Inferior parietal cortex (tissue), 1 donor: ENCODE measurements at regions not wholly inside any gene's neighbourhood (a gene's known extent, or its start where the extent isn't known, plus 50 kb on each side); places are given as distances from the start of the nearest gene placed in this dataset.
"Not testable (repeated sequence)": the region's sequence is repeated elsewhere in the genome, so short reads cannot be mapped to it uniquely, and the experiment has no call there.

Experiments used
- DNase-seq: peaks from one replicate; pipeline ENCODE4 v3.0.0-alpha.2; 2016; ENCODE audit errors: extremely low spot score

GRCh38 chr21:17388226-17388625, 124.6 kb upstream of the CXADR start:
- no peak for DNase-seq

GRCh38 chr21:17389311-17389710, 123.5 kb upstream of the CXADR start:
- no peak for DNase-seq

DNA sequence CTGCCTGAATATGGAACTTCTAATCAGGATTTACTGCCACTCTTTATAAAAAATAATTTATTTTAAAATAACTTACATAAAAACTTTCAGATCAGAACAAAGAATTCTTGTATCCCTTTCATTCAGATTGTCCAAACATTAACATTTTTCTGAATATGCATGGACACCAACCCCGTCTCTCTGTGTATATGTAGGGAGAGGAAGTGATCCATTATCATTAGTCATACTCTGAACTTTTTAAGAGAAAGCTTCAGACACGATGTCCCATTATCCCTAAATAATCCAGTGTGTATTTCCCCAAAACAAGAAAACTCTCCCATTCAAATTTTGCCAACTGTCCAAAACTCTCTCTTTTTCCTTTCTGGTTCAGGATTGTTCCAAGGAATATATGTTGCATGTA, 122.3 kb upstream of the CXADR start:
- DNase-seq, result no peak

DNA sequence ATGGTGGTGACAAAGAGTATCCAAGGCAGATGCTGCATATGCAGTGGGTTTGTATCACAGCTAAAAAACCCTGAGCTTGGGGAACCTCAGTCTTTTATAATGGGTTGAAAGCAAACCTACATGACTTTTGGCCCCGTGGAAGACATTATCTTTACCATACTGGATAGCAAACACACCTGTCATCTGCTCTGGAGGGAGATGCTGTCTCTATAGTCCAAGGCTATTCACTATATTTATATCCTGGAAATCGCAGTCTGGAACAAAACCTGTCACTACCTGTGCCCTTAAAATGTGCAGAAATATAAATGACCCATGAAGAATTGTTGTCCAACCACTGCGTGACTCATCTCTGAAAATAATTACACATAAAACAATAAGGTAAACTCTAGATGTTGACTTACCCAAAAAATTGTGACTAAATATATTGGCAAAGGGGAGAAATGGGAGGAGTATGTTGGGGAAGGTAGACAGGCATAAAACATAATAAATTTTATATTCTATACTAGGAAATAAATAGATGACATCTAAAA, 121.0 kb upstream of the CXADR start:
- no peak for DNase-seq

GRCh38 chr21:17393413-17393812, 119.4 kb upstream of the CXADR start:
- DNase-seq, result no peak

DNA sequence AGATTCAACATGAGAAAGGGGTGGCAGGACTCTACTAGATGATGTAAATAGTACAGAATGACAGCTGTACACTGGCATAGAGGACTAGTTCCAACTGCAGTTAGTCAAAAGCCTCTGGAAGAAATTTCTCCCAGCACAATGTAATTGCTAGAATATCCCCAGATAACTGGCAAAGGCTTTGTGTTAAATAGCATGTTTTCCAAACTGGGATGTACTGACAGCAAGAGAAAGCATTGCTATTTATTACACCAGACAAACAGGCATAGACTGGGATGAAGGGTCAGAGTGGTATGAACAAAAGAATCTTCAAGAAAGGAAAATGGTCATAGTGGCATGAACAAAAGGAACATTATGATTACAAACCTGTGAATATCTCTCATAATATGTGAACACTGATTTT, 115.9 kb upstream of the CXADR start:
- DNase-seq, result no peak

DNA sequence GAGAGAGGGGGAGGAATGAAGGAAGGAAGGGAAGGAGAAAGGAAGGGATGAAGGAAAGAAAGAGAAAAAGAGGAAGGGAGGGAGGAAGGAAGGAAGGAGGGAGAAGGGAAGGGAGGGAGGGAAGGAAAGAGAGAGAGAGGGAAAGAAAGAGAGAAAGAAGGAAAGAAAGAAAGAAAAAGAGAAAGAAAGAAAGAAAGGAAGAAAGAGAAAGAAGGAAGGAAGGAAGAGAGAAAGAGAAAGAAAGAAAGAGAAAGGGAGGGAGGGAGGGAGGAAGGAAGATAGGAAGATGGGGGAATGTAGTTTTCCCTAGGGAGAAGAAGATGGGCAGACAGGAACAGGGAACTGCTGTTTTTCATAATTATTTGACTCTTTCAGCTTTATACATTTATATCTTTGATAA, 115.1 kb upstream of the CXADR start:
- DNase-seq, result no peak

GRCh38 chr21:17398954-17399353, 113.9 kb upstream of the CXADR start:
- not testable (repeated sequence) for DNase-seq

- DNase-seq, result no peak
Measured at GRCh38 chr21:17402937-17403336, 109.9 kb upstream of the CXADR start.

DNA sequence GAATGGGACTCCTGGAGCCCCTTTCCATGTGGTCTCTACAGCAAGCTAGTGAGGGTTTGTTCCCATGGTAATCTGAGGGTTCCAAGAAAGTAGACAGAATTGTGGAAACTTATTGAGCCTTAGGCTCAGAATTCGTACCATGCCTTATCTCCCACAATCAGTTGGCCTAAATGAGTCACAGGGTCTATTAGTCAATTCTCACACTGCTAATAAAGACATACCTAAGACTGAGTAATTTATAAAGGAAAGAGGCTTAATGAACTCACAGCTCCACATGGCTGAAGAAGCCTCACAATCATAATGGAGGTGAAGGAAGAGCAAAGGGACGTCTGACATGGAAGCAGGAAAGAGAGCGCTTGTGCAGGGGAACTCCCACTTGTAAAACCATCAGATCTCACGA, 106.6 kb upstream of the CXADR start:
- DNase-seq, result no peak

- no peak for DNase-seq
Measured at GRCh38 chr21:17414766-17415165, 98.1 kb upstream of the CXADR start.

DNA sequence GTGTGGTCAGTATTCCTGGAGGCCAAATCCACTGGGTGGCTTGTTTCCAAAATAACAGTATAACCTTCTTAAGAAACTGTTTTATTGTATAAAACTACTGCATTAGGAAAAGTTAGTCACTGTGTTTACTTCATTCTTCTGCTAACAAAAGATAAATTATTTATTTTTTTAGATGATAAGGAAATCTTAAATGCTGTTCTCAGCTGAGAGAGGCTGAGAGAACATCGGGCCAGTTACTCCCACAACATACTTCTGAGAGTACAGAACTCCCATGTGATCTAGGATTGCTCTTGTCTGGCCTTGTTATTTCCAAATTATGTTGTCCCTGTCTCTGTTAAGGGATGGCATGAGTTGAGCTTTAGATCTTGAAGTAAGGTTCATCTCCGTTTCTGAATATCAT, 96.7 kb upstream of the CXADR start:
- no peak for DNase-seq

DNA sequence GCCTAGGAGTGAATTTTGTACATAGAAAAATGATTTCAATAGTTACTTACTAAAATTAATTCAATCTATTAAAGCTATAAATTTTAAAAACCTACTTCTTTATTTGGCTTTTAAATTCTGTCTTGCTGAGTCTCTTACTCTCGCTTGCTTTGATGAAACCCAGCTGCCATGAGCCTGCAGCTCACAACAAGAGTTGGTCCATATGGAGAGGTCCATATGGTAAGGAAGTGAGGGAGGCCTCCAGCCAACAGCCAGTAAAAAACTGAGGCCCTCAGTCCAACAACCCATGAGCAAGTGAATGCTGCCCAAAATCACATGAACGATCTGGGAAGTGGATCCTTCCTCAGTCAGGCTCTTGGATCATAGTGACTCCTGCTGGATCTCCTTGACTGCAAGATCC, 89.9 kb upstream of the CXADR start:
- DNase-seq, result no peak

GRCh38 chr21:17427157-17427556, 85.7 kb upstream of the CXADR start:
- DNase-seq, result peak; percentile 79

DNA sequence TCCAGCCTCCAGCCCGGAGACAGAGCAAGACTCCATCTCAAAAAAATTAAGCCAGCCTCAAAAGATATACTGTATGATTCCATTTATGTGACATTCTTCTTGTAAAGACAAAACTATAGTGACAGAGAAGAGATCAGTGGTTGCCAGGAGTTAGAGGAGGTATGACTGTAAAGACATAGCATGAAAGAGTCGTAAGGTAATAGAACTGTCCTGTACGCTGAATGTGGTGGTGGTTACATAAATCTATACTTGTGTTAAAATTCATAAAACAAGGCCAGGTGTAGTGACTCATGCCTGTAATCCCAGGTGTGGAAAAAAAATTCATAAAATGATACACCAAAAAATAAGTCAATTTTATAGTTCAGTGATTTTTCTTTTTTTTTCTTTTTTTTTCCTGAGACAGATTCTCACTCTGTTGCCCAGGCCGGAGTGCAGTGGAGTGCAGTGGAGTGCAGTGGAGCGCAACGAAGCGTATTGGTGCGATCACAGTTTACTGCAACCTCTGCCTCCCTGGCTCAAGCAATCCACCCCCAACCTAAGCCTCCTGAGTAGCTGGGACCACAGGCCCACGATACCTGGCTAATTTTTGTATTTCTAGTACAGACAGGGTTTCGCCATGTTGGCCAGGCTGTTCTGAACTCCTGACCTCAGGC, 84.9 kb upstream of the CXADR start:
- no peak for DNase-seq

DNA sequence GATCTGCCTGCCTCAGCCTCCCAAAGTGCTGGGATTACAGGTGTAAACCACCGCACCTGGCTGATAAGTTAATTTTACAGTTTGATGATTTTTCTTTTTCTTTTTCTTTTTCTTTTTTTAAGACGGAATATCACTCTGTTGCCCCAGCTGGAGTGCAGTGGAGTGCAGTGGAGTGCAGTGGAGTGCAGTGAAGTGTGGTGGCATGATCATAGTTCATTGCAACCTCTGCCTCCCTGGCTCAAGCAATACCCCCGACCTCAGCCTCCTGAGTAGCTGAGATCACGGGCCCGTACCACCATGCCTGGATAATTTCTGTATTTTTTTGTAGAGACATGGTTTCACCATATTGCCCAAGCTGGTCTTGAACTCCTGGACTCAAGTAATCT, 84.4 kb upstream of the CXADR start:
- no peak for DNase-seq

DNA sequence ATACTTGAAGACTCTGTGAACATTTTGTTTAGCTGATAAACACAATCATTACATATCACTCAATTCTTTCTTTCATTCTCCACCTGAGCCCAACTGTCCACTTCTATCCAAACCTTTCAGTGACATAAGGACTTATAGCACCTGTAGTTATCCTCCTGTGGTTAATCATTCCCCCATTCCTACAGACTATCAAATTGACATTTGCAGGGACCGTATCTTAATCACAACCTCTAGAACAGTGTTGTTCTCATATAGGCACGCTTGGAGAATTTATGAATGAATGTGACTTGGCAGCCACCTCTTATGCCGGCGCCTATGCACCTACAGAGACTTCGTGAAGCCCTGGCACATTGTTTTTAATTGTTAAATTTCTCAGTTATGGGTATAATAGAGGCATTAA, 83.9 kb upstream of the CXADR start:
- DNase-seq, result no peak

DNA sequence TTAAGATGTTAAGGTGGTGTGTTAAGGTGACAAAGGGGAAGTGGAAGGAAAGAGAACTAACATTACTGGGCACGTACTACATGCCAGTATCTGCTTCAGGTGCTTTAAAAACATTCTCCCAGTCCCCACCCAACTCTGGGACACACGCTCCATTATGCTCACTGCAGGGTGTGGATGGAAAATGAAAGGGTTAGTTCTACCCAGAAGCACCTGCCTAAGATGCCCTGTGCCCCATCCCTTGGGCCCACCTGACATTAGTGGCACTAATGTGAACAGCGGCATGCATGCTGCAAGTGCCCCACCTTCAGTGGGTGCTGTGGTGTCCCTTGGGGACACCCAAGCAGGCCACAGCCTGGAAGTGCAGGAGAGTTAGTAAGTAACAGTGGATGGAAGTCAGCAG, 82.9 kb upstream of the CXADR start:
- no peak for DNase-seq

GRCh38 chr21:17432732-17433057, 80.1 kb upstream of the CXADR start:
- no peak for DNase-seq

- DNase-seq, result no peak
Measured at GRCh38 chr21:17433730-17434129, 79.1 kb upstream of the CXADR start.

DNA sequence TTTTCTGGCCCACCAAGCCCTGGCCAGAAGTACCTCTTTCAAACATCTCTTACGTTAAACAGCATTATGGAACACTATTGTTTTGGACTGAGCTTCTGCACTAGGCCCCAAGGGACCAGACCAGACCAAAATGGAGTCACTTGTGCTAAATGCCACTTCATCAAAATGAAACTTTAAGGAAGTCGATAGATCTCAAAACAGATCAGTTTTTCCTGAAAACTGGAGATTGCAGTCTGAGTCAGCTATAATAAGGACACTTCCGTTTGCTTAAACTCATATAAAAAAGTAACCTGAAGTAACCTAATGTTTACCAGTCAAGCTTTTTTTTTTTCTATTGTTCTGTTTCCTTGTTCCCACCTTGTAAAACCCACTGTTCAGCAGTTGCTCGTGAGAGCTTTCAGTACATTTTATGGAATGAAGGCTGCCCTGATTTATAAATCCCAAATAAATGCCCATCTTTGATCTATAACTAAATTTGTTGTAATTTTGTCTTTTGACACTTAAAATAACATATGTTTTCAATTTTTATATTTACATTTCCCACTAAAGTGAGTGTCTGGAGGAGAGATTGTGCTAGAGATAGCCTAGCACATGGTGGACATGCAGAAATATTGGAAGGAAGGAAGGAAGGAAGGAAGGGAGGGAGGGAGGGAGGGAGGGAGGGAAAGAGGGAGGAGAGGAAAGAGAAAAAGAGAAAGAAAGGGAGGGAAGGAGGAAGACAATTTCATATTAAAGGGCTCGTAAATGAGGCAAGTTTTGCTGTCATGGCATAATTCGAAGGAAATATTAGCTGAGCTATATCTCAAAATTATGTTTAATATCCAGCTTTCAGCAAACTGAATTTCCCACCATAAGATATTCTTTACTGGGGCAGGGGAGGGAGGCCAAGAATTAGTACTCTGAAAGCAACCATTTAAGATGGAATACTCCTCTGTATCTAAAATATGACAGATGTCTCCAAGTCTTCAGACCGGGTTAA, 77.0 kb upstream of the CXADR start:
- DNase-seq, result no peak

DNA sequence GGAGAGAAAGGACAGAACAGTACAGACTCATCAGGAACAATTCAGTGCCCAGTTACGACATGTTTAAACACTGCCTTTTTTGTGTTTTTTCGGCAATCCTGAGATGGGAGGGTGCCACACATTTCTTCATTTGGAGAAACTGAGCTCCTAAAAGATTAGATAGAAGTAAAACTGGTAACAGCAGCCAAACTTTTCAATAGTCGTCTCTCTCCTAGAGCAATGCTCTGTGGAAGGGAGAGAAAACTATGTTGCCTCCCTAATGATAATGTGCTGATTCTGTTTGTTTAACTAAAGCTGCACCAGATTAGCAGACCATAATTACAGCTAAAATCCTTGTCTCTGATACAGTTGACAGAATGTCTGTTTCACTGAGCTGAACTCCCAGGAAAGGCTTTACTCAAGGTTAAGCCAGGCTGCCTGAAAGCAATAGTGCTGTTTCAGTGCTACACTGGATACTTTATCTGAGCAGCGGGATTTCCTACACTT, 76.2 kb upstream of the CXADR start:
- no peak for DNase-seq

- DNase-seq, result no peak
Measured at GRCh38 chr21:17438635-17439034, 74.2 kb upstream of the CXADR start.
